CD14-positive monocyte (primary cell): ENCODE measurements at regions not wholly inside any gene's neighbourhood (a gene's known extent, or its start where the extent isn't known, plus 50 kb on each side); places are given as distances from the start of the nearest gene placed in this dataset.

ENCODE experiments used
- DNase-seq, 3 donors: peaks; one replicate each; pipeline ENCODE4 v3.0.0-alpha.2; 2011 to 2022
- H2AFZ ChIP-seq: 2 replicates; pipeline ENCODE4 v1.6.0; 2012; ENCODE audit warnings: mild to moderate bottlenecking, low read depth, low read length, inconsistent platforms; ENCODE audit not compliant: insufficient read depth, poor library complexity, severe bottlenecking
- H3K27ac ChIP-seq, 2 donors: 1 replicate in 1 of 2; 2 replicates in 1 of 2; pipeline ENCODE4 v1.5.1; 2012 to 2013; ENCODE audit warnings: low read length in 2 of 2, control low read depth in 1 of 2, inconsistent platforms in 1 of 2, low read depth in 1 of 2, mild to moderate bottlenecking in 1 of 2
- H3K27me3 ChIP-seq, 2 donors: one replicate each; pipeline versions ENCODE4 v1.6.0 to v1.6.1; 2011 to 2013; ENCODE audit warnings: low read length in 2 of 2; ENCODE audit not compliant: control insufficient read depth in 2 of 2, insufficient read depth in 2 of 2
- H3K36me3 ChIP-seq, 2 donors: replicated peaks in 1 of 2; 1 replicate in 1 of 2; 2 replicates in 1 of 2; pipeline versions ENCODE4 v1.5.1 to v1.6.1; 2012 to 2013; ENCODE audit warnings: low read length in 2 of 2, control low read depth in 1 of 2, inconsistent platforms in 1 of 2, mild to moderate bottlenecking in 1 of 2; ENCODE audit not compliant: insufficient read depth in 2 of 2, control insufficient read depth in 1 of 2
- H3K4me1 ChIP-seq, 2 donors: 1 replicate in 1 of 2; 2 replicates in 1 of 2; pipeline versions ENCODE4 v1.5.1 to v1.6.1; 2012 to 2013; ENCODE audit warnings: low read length in 2 of 2, control low read depth in 1 of 2, inconsistent platforms in 1 of 2, mild to moderate bottlenecking in 1 of 2, moderate library complexity in 1 of 2; ENCODE audit not compliant: insufficient read depth in 2 of 2, control insufficient read depth in 1 of 2
- H3K4me2 ChIP-seq: replicated peaks from 2 replicates; pipeline ENCODE3; 2012; ENCODE audit warnings: low read length, moderate library complexity, mild to moderate bottlenecking; ENCODE audit not compliant: poor library complexity, severe bottlenecking; ENCODE audit errors: extremely low read depth
- H3K4me3 ChIP-seq, 3 experiments: fragments of 200-600 bp in 1 of 3; sonication (generic) in 1 of 3; replicated peaks in 1 of 3; 1 replicate in 2 of 3; 2 replicates in 1 of 3; pipeline ENCODE4 v1.5.1; 2011 to 2013; ENCODE audit warnings: low read length in 3 of 3, mild to moderate bottlenecking in 3 of 3, control low read depth in 2 of 3, low read depth in 2 of 3, inconsistent platforms in 1 of 3, moderate library complexity in 1 of 3
- H3K79me2 ChIP-seq: 2 replicates; pipeline ENCODE4 v1.6.0; 2012; ENCODE audit warnings: mild to moderate bottlenecking, control low read depth, inconsistent platforms, low read length, moderate library complexity; ENCODE audit not compliant: insufficient read depth
- H3K9ac ChIP-seq: 2 replicates; pipeline ENCODE4 v1.6.0; 2017; ENCODE audit warnings: low read length, mild to moderate bottlenecking; ENCODE audit not compliant: insufficient read depth, poor library complexity, severe bottlenecking
- H3K9me3 ChIP-seq, 2 donors: replicated peaks in 1 of 2; 1 replicate in 1 of 2; 2 replicates in 1 of 2; pipeline versions ENCODE4 v1.5.1 to v1.6.1; 2012 to 2013; ENCODE audit warnings: low read length in 2 of 2, control low read depth in 1 of 2; ENCODE audit not compliant: control insufficient read depth in 1 of 2, insufficient read depth in 1 of 2
- H4K20me1 ChIP-seq: 2 replicates; pipeline ENCODE4 v1.6.0; 2012; ENCODE audit warnings: mild to moderate bottlenecking, low read length, control low read depth, moderate library complexity; ENCODE audit not compliant: insufficient read depth
- H3K27ac Mint-ChIP-seq, 7 donors: one replicate each; pipeline ENCODE4 v1.8.0; 2020; ENCODE audit warnings: mild to moderate bottlenecking in 7 of 7, mixed read lengths in 7 of 7, moderate library complexity in 6 of 7, inconsistent platforms in 2 of 7
- H3K27me3 Mint-ChIP-seq, 3 donors: one replicate each; pipeline ENCODE4 v1.8.0; 2021 to 2022; ENCODE audit warnings: low read depth in 3 of 3, mild to moderate bottlenecking in 3 of 3, mixed read lengths in 3 of 3, moderate library complexity in 3 of 3, inconsistent platforms in 1 of 3
- H3K36me3 Mint-ChIP-seq, 2 donors: one replicate each; pipeline ENCODE4 v1.8.0; 2020; ENCODE audit warnings: mixed read lengths in 2 of 2, inconsistent platforms in 1 of 2, mild to moderate bottlenecking in 1 of 2
- H3K4me1 Mint-ChIP-seq: one replicate; pipeline ENCODE4 v1.8.0; 2020; ENCODE audit warnings: mild to moderate bottlenecking, mixed read lengths
- H3K4me3 Mint-ChIP-seq, 2 donors: one replicate each; pipeline ENCODE4 v1.8.0; 2020; ENCODE audit warnings: mild to moderate bottlenecking in 2 of 2, mixed read lengths in 2 of 2, moderate library complexity in 1 of 2
- H3K9me3 Mint-ChIP-seq, 7 donors: one replicate each; pipeline ENCODE4 v1.8.0; 2020 to 2022; ENCODE audit warnings: mixed read lengths in 7 of 7, mild to moderate bottlenecking in 6 of 7, moderate library complexity in 6 of 7, inconsistent platforms in 2 of 7
- whole genome bisulfite sequencing: methylation state at CpG from one replicate; pipeline ENCODE4 v1.1.5; 2013; ENCODE audit warnings: missing lambda C conversion rate; ENCODE audit not compliant: insufficient coverage; 5-methylcytosine and 5-hydroxymethylcytosine counted together
- intact Hi-C, 2 donors: fragments of 100-400 bp; cut with micrococcal nuclease; formaldehyde crosslinking; loops; one replicate each; pipeline versions ENCODE4 v1.15.0 to v1.15.1; 2023
- TF ChIP-seq, protein P1 (sequence below): fragments of 200-600 bp; IDR thresholded peaks from one replicate; pipeline ENCODE4 v1.8.0; 2022; ENCODE audit warnings: antibody characterized with exemption, mild to moderate bottlenecking

DNA sequence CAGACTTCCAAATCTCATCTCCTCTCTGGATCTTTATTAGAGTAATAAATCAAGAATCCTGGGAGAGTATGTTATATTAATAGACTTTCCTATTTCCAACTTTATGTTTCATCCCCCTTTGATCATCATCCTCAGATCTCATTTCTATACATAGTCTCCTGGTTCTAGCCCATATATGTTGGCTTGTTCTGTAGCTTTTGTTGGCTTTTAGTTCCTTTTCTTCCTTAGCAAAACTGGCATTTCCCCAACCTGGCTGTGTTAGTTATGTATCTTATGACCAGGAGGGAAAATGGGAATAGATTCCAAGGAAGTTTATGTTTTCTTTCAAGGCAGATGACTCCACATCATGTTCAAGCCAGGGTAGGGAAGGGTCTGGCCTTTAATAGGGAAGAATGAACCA lies 2464.5 kb downstream of the PCDH9 start:
- Mint-ChIP-seq H3K27me3 (peaks cover 0 to 2% (median 0%) of the 10 kb centered on the region in 3 donors), H3K4me1 (no peaks in the 10 kb centered on the region), H3K36me3 (no peaks in the 10 kb centered on the region), H3K4me3 (no peak overlapping the region), H3K9me3 (peaks cover 0 to 11% (median 3%) of the 10 kb centered on the region in 7 donors), H3K27ac (no peak overlapping the region)
- no peak overlapping the region for H2AFZ ChIP-seq
- H3K4me2 ChIP-seq, result no peak overlapping the region
- no peaks in the 10 kb centered on the region for H3K79me2 ChIP-seq
- intact Hi-C loops, result no loop called here
- peaks cover 3 to 11% of the 10 kb centered on the region in 2 donors for H3K9me3 ChIP-seq
- H4K20me1 ChIP-seq, result no peaks in the 10 kb centered on the region
- no peaks in the 10 kb centered on the region for H3K27me3 ChIP-seq
- H3K27ac ChIP-seq, result no peak overlapping the region
- no peak for DNase-seq
- H3K36me3 ChIP-seq, result no peaks in the 10 kb centered on the region
- H3K4me3 ChIP-seq, result no peak overlapping the region
- no peaks in the 10 kb centered on the region for H3K4me1 ChIP-seq
- TF ChIP-seq, protein P1, sequence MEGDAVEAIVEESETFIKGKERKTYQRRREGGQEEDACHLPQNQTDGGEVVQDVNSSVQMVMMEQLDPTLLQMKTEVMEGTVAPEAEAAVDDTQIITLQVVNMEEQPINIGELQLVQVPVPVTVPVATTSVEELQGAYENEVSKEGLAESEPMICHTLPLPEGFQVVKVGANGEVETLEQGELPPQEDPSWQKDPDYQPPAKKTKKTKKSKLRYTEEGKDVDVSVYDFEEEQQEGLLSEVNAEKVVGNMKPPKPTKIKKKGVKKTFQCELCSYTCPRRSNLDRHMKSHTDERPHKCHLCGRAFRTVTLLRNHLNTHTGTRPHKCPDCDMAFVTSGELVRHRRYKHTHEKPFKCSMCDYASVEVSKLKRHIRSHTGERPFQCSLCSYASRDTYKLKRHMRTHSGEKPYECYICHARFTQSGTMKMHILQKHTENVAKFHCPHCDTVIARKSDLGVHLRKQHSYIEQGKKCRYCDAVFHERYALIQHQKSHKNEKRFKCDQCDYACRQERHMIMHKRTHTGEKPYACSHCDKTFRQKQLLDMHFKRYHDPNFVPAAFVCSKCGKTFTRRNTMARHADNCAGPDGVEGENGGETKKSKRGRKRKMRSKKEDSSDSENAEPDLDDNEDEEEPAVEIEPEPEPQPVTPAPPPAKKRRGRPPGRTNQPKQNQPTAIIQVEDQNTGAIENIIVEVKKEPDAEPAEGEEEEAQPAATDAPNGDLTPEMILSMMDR, result no peak
- H3K9ac ChIP-seq, result no peak overlapping the region

DNA sequence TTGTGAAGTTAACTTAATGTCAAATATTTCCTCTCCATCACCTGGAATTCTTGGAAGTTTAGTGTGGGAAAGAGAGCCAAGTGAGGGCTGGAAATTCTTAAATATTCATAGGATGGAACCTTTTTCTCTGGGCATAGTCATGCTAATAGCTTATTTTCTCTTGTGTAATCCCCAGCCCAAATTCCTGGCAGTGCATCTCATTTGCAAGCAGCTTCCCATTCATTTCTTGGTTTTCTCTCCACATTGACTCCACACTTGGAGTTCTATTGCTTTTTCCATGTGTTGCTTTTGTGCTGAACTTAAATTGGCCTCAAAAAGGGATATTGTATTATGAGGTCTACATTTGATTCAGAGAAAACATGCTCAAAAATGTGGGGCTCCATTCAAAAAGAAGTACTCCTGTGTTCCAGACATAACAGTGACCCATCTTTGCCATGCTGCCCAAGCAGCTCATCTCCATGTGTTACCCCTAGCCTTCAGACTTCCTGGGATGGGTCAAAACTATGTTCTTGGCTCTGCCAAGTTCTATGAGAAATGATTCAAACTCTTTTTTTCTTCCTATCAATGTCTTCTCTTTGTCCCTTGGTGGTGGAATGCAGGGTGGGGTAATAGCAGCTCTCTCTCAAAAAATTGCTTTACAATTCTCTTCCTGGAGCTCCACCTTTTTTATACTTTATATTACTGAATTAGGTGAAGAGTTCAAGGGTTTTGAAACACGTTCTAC lies 2471.5 kb downstream of the PCDH9 start:
- no peak for DNase-seq
- Mint-ChIP-seq H3K4me3 (no peak overlapping the region), H3K36me3 (no peaks in the 10 kb centered on the region), H3K4me1 (no peaks in the 10 kb centered on the region), H3K27me3 (no peaks in the 10 kb centered on the region), H3K27ac (no peak overlapping the region), H3K9me3 (peaks cover 0 to 7% (median 2%) of the 10 kb centered on the region in 7 donors)
- WGBS, result no CpG with 5 or more reads among the region's 1 CpG
- TF ChIP-seq, protein P1, result no peak
- Histone ChIP-seq H3K27me3 (no peaks in the 10 kb centered on the region), H3K79me2 (no peaks in the 10 kb centered on the region), H4K20me1 (no peaks in the 10 kb centered on the region), H3K4me2 (no peak overlapping the region), H2AFZ (no peak overlapping the region), H3K9me3 (peaks cover 0 to 12% of the 10 kb centered on the region in 2 donors), H3K9ac (no peak overlapping the region), H3K36me3 (no peaks in the 10 kb centered on the region), H3K4me1 (no peaks in the 10 kb centered on the region), H3K4me3 (no peak overlapping the region), H3K27ac (no peak overlapping the region)
- intact Hi-C loops, result no loop called here
